Neural progenitor cell (in vitro differentiated cells): ENCODE measurements at regions not wholly inside any gene's neighbourhood (a gene's known extent, or its start where the extent isn't known, plus 50 kb on each side); places are given as distances from the start of the nearest gene placed in this dataset.

ENCODE experiments used
- EZH2phosphoT487 ChIP-seq: fragments of 200-600 bp; sonication (generic); IDR thresholded peaks from 2 replicates; pipeline ENCODE4 v1.6.1; 2017; ENCODE audit warnings: antibody characterized with exemption
- TF ChIP-seq, protein P1 (sequence below): fragments of 200-600 bp; sonication (generic); IDR thresholded peaks from 2 replicates; pipeline ENCODE4 v1.5.1; 2017; ENCODE audit warnings: antibody characterized with exemption, mild to moderate bottlenecking

DNA sequence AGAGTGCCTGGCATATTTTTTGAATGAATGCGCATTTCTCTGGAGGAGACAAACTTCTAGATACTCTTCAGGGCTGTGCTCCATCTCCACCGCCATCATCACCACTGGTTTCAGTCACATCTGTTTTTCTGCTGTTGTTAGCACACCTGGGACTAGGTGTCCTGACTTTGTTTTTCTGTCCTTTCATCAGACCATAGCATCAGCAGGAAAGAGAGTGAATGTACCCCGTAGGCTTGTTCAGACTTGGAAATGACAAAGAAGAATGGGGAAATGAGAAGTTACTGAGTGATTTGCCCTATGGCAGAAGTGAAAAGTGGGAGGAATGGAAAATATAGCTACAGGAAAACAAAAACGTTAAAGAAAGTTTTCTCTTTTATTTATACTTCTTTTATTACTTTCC, 965.2 kb upstream of the FANCL start:
- TF ChIP-seq, protein P1, sequence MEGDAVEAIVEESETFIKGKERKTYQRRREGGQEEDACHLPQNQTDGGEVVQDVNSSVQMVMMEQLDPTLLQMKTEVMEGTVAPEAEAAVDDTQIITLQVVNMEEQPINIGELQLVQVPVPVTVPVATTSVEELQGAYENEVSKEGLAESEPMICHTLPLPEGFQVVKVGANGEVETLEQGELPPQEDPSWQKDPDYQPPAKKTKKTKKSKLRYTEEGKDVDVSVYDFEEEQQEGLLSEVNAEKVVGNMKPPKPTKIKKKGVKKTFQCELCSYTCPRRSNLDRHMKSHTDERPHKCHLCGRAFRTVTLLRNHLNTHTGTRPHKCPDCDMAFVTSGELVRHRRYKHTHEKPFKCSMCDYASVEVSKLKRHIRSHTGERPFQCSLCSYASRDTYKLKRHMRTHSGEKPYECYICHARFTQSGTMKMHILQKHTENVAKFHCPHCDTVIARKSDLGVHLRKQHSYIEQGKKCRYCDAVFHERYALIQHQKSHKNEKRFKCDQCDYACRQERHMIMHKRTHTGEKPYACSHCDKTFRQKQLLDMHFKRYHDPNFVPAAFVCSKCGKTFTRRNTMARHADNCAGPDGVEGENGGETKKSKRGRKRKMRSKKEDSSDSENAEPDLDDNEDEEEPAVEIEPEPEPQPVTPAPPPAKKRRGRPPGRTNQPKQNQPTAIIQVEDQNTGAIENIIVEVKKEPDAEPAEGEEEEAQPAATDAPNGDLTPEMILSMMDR, result no peak
- TF ChIP-seq EZH2phosphoT487, result no peak
